ENCODE measurements at regions not wholly inside any gene's neighbourhood (a gene's known extent, or its start where the extent isn't known, plus 50 kb on each side); places are given as distances from the start of the nearest gene placed in this dataset.
A peak's percentile ranks its signal among the peaks of the same experiment; 100 is the strongest.

DNA sequence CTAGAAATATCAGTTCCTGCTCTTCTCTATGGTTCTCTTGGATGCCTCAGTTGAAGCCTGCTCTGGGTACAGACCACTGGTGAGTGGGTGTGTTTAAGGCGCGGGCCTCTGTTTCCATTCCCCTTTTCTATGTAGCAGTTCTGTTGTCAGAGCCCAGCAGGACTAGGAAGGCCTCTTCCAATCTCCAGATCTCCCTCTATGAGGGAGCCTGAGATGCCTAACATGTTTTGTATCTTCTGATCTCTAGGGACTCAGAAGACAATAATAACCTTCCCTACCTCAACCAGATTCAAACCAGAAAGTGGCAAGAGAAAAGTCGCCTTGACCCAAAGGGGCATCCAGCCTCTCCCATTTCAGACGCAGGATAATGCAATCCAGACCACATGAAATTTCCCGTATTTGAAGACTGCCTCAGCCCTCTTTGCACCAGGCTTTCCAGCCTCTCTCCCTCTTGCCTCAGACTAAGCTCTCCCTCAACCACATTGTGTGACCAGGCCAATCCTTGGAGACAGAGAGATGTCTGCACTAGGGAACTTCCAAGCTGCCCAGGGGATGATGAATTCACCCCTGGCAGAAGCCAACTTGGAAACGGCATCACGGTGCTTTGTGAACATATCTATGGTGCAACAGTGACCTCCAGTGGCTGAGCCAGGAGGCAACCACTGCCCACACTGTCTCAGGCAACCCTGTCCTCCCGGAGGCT, 150.1 kb upstream of the UBASH3B start:
- FAIRE-seq (peak; percentile 93), DNase-seq (ENCODE audit: insufficient read length, low spot score) (peak; percentile 38)
- TF ChIP-seq PAX5 (IDR thresholded peaks at IDR 0.05; ENCODE audit: insufficient read depth, low read length, severe bottlenecking) (no peak), POLR2A (IDR thresholded peaks at IDR 0.05; ENCODE audit: low read depth, low read length) (no peak), TAF1 (IDR thresholded peaks at IDR 0.05; ENCODE audit: low read depth, low read length) (no peak), POLR2AphosphoS5 (IDR thresholded peaks at IDR 0.05; ENCODE audit: low read depth, low read length) (no peak), POU2F2 (IDR thresholded peaks at IDR 0.05; ENCODE audit: low read depth, low read length) (no peak), SPI1 (IDR thresholded peaks at IDR 0.05; ENCODE audit: low read depth, low read length) (no peak)

DNA sequence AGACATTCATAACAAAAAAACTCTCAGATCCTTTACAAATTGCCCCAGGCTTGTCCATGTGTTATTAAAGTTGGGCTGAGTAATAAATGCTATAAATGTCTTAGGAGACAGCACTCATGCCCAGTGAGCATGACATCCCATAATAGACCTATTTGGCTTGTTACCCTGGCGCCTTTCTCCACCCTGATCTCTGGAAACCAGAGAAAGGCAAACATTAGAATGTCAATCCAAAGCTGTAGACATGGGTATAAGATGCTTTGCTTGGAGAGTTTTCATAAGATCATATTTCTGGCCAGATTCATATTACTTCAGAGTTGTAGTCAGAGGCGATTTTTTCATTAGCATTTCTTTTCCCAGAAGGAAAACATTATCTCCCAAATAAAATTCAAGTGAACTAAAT, 161.3 kb upstream of the UBASH3B start:
- DNase-seq (ENCODE audit: insufficient read length, low spot score) (no peak), FAIRE-seq (no peak)
- TF ChIP-seq TAF1 (IDR thresholded peaks at IDR 0.05; ENCODE audit: low read depth, low read length) (no peak), POU2F2 (IDR thresholded peaks at IDR 0.05; ENCODE audit: low read depth, low read length) (no peak), POLR2A (IDR thresholded peaks at IDR 0.05; ENCODE audit: low read depth, low read length) (no peak), PAX5 (IDR thresholded peaks at IDR 0.05; ENCODE audit: insufficient read depth, low read length, severe bottlenecking) (no peak), POLR2AphosphoS5 (IDR thresholded peaks at IDR 0.05; ENCODE audit: low read depth, low read length) (no peak), SPI1 (IDR thresholded peaks at IDR 0.05; ENCODE audit: low read depth, low read length) (no peak)

DNA sequence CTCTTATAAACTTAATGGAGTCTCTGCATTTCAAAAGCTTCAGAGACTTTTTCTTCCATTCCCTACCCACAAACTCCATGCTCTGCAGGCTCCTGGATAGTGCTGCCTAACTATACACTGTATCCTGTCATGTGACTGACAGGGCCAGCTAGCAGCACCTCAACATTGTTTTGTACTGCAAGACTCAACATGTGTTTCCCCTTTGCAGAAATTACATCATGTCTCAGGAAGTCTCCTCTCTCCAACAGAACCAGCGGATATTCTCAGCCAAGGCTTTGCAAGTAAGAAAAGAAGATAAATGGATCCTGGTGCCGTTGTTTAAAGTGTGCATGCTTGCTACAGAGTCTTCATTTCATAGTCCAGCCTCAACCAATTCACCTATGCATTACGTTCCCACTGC, 164.0 kb upstream of the UBASH3B start:
- DNase-seq (ENCODE audit: insufficient read length, low spot score) (no peak), FAIRE-seq (no peak)
- no peak for TF ChIP-seq TAF1 (IDR thresholded peaks at IDR 0.05; ENCODE audit: low read depth, low read length)
- TF ChIP-seq POLR2AphosphoS5 (IDR thresholded peaks at IDR 0.05; ENCODE audit: low read depth, low read length): no peak
- TF ChIP-seq PAX5 (IDR thresholded peaks at IDR 0.05; ENCODE audit: insufficient read depth, low read length, severe bottlenecking): no peak
- TF ChIP-seq SPI1 (IDR thresholded peaks at IDR 0.05; ENCODE audit: low read depth, low read length): no peak
- no peak for TF ChIP-seq POLR2A (IDR thresholded peaks at IDR 0.05; ENCODE audit: low read depth, low read length)
- no peak for TF ChIP-seq POU2F2 (IDR thresholded peaks at IDR 0.05; ENCODE audit: low read depth, low read length)

DNA sequence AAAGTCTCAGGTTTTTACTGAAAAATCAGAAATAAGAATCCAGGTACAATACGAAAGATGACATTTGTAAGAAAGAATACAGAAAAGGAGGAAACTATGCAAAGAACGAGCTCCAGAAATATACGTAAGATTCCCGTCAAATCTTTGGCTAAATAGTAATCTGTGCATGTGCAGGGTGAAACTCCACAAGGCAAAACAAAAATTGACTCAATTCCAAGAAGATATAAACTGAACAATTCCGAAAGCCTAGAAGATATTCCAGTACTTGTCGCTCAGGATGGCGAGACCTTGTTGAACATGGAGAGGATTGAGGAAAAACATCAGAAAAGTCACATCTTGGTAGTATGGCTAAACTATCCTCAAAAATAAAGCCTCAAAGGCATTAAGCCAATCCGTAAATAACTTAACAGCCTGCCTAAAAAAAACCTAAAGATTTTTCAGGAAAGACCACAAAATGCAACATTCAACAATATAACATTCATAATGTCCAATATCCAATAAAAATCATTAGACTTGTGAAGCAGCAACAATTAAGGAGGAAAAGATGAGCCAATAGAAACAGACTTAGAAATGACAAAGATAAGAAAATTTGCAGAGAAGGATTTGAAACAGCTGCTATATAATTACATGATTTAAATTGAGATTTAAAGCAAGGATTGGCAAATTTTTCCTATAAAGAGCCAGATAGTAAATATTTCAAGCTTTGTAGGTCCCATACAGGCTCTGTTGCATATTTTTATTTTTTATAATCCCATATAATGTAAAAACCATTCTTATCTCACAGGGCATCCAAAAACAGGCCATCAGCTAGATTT, 166.4 kb upstream of the UBASH3B start:
- FAIRE-seq (no peak), DNase-seq (ENCODE audit: insufficient read length, low spot score) (no peak)
- no peak for TF ChIP-seq POLR2AphosphoS5 (IDR thresholded peaks at IDR 0.05; ENCODE audit: low read depth, low read length)
- TF ChIP-seq POLR2A (IDR thresholded peaks at IDR 0.05; ENCODE audit: low read depth, low read length): no peak
- TF ChIP-seq SPI1 (IDR thresholded peaks at IDR 0.05; ENCODE audit: low read depth, low read length): no peak
- no peak for TF ChIP-seq PAX5 (IDR thresholded peaks at IDR 0.05; ENCODE audit: insufficient read depth, low read length, severe bottlenecking)

- TF ChIP-seq PAX5 (IDR thresholded peaks at IDR 0.05; ENCODE audit: insufficient read depth, low read length, severe bottlenecking): no peak
- TF ChIP-seq POLR2AphosphoS5 (IDR thresholded peaks at IDR 0.05; ENCODE audit: low read depth, low read length): no peak
- no peak for TF ChIP-seq POLR2A (IDR thresholded peaks at IDR 0.05; ENCODE audit: low read depth, low read length)
- TF ChIP-seq TAF1 (IDR thresholded peaks at IDR 0.05; ENCODE audit: low read depth, low read length): no peak
- TF ChIP-seq POU2F2 (IDR thresholded peaks at IDR 0.05; ENCODE audit: low read depth, low read length): no peak
- TF ChIP-seq SPI1 (IDR thresholded peaks at IDR 0.05; ENCODE audit: low read depth, low read length): no peak
- DNase-seq (ENCODE audit: insufficient read length, low spot score) (no peak), FAIRE-seq (no peak)
These were observed 167.9 kb upstream of the UBASH3B start for GRCh38 chr11:122487669-122488068.

GRCh38 chr11:122486793-122487495, 168.6 kb upstream of the UBASH3B start:
- DNase-seq (ENCODE audit: insufficient read length, low spot score) (no peak), FAIRE-seq (no peak)
- TF ChIP-seq TAF1 (IDR thresholded peaks at IDR 0.05; ENCODE audit: low read depth, low read length) (no peak), PAX5 (IDR thresholded peaks at IDR 0.05; ENCODE audit: insufficient read depth, low read length, severe bottlenecking) (no peak), POLR2A (IDR thresholded peaks at IDR 0.05; ENCODE audit: low read depth, low read length) (no peak), POLR2AphosphoS5 (IDR thresholded peaks at IDR 0.05; ENCODE audit: low read depth, low read length) (no peak), POU2F2 (IDR thresholded peaks at IDR 0.05; ENCODE audit: low read depth, low read length) (no peak), SPI1 (IDR thresholded peaks at IDR 0.05; ENCODE audit: low read depth, low read length) (no peak)

GRCh38 chr11:122478986-122479385, 176.5 kb upstream of the UBASH3B start:
- TF ChIP-seq TAF1 (IDR thresholded peaks at IDR 0.05; ENCODE audit: low read depth, low read length) (no peak), POU2F2 (IDR thresholded peaks at IDR 0.05; ENCODE audit: low read depth, low read length) (no peak), POLR2AphosphoS5 (IDR thresholded peaks at IDR 0.05; ENCODE audit: low read depth, low read length) (no peak), POLR2A (IDR thresholded peaks at IDR 0.05; ENCODE audit: low read depth, low read length) (no peak), PAX5 (IDR thresholded peaks at IDR 0.05; ENCODE audit: insufficient read depth, low read length, severe bottlenecking) (no peak), SPI1 (IDR thresholded peaks at IDR 0.05; ENCODE audit: low read depth, low read length) (no peak)
- no peak for FAIRE-seq
- DNase-seq (ENCODE audit: insufficient read length, low spot score): no peak

DNA sequence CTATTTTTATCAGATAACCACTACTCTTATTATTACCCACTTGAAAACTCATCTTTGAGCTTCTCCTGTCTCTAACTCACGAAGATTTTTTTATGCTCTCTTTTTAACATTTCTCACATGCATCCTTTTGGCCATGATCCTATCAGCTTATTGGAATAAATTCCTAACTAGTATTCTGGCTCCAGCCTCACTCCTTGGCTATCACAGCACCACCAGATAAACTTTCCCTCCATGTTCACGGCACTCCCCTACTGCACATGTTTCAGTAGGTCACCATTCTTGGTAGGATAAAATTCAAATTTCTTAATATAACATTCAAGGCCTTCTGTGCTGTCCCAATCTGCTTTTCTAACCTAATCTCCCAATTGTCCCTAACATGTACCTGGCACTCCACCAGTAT, 186.6 kb upstream of the UBASH3B start:
- FAIRE-seq (no peak), DNase-seq (ENCODE audit: insufficient read length, low spot score) (no peak)
- TF ChIP-seq TAF1 (IDR thresholded peaks at IDR 0.05; ENCODE audit: low read depth, low read length) (no peak), SPI1 (IDR thresholded peaks at IDR 0.05; ENCODE audit: low read depth, low read length) (no peak), POLR2A (IDR thresholded peaks at IDR 0.05; ENCODE audit: low read depth, low read length) (no peak), PAX5 (IDR thresholded peaks at IDR 0.05; ENCODE audit: insufficient read depth, low read length, severe bottlenecking) (no peak), POU2F2 (IDR thresholded peaks at IDR 0.05; ENCODE audit: low read depth, low read length) (no peak), POLR2AphosphoS5 (IDR thresholded peaks at IDR 0.05; ENCODE audit: low read depth, low read length) (no peak)

GRCh38 chr11:122463530-122463929, 192.0 kb upstream of the UBASH3B start:
- DNase-seq (ENCODE audit: insufficient read length, low spot score) (no peak), FAIRE-seq (no peak)
- TF ChIP-seq SPI1 (IDR thresholded peaks at IDR 0.05; ENCODE audit: low read depth, low read length) (no peak), POLR2A (IDR thresholded peaks at IDR 0.05; ENCODE audit: low read depth, low read length) (no peak), POLR2AphosphoS5 (IDR thresholded peaks at IDR 0.05; ENCODE audit: low read depth, low read length) (no peak), POU2F2 (IDR thresholded peaks at IDR 0.05; ENCODE audit: low read depth, low read length) (no peak), PAX5 (IDR thresholded peaks at IDR 0.05; ENCODE audit: insufficient read depth, low read length, severe bottlenecking) (no peak), TAF1 (IDR thresholded peaks at IDR 0.05; ENCODE audit: low read depth, low read length) (no peak)

All from GM12891 (cell line).